ENCODE measurements at regions not wholly inside any gene's neighbourhood (a gene's known extent, or its start where the extent isn't known, plus 50 kb on each side); places are given as distances from the start of the nearest gene placed in this dataset.

- no peak for DNase-seq
- no peak for ATAC-seq
- intact Hi-C loops (cut with micrococcal nuclease) = no loop called here
These were observed 878.5 kb downstream of the PCDH18 start for GRCh38 chr4:136653640-136654406.

GRCh38 chr4:136651932-136652331, 880.4 kb downstream of the PCDH18 start:
- intact Hi-C loops (cut with micrococcal nuclease) = no loop called here
- DNase-seq (no peak), ATAC-seq (no peak)

- intact Hi-C loops (cut with micrococcal nuclease) = no loop called here
- DNase-seq (no peak), ATAC-seq (no peak)
These were observed 881.0 kb downstream of the PCDH18 start for GRCh38 chr4:136651278-136651667.

- intact Hi-C loops (cut with micrococcal nuclease) = no loop called here
- ATAC-seq (no peak), DNase-seq (no peak)
These were observed 881.6 kb downstream of the PCDH18 start for GRCh38 chr4:136650541-136651277.

- DNase-seq (no peak), ATAC-seq (no peak)
- intact Hi-C loops (cut with micrococcal nuclease) = no loop called here
These were observed 888.0 kb downstream of the PCDH18 start for GRCh38 chr4:136644279-136644678.

- ATAC-seq (no peak), DNase-seq (no peak)
- intact Hi-C loops (cut with micrococcal nuclease) = no loop called here
These were observed 888.9 kb downstream of the PCDH18 start for GRCh38 chr4:136643416-136643815.

GRCh38 chr4:136637071-136637777, 895.1 kb downstream of the PCDH18 start:
- DNase-seq (no peak), ATAC-seq (no peak)
- intact Hi-C loops (cut with micrococcal nuclease) = no loop called here

- DNase-seq (no peak), ATAC-seq (no peak)
- intact Hi-C loops (cut with micrococcal nuclease) = no loop called here
These were observed 896.1 kb downstream of the PCDH18 start for GRCh38 chr4:136636155-136636554.

GRCh38 chr4:136634121-136634520, 898.2 kb downstream of the PCDH18 start:
- intact Hi-C loops (cut with micrococcal nuclease) = no loop called here
- ATAC-seq = no peak
- no peak for DNase-seq

GRCh38 chr4:136599890-136600289, 932.4 kb downstream of the PCDH18 start:
- intact Hi-C loops (cut with micrococcal nuclease) = no loop called here
- DNase-seq = no peak
- no peak for ATAC-seq

- intact Hi-C loops (cut with micrococcal nuclease) = no loop called here
- ATAC-seq (no peak), DNase-seq (no peak)
These were observed 941.9 kb downstream of the PCDH18 start for GRCh38 chr4:136590440-136590839.

GRCh38 chr4:136583567-136583966, 948.7 kb downstream of the PCDH18 start:
- no peak for DNase-seq
- ATAC-seq = no peak
- intact Hi-C loops (cut with micrococcal nuclease) = no loop called here

GRCh38 chr4:136581119-136581518, 951.2 kb downstream of the PCDH18 start:
- ATAC-seq = no peak
- no peak for DNase-seq
- intact Hi-C loops (cut with micrococcal nuclease) = no loop called here

- DNase-seq (no peak), ATAC-seq (no peak)
- intact Hi-C loops (cut with micrococcal nuclease) = no loop called here
These were observed 957.1 kb downstream of the PCDH18 start for GRCh38 chr4:136575146-136575545.

- DNase-seq = no peak
- intact Hi-C loops (cut with micrococcal nuclease) = no loop called here
- ATAC-seq = no peak
These were observed 958.8 kb downstream of the PCDH18 start for GRCh38 chr4:136573460-136573859.

GRCh38 chr4:136571315-136571714, 961.0 kb downstream of the PCDH18 start:
- intact Hi-C loops (cut with micrococcal nuclease) = no loop called here
- no peak for DNase-seq
- no peak for ATAC-seq

- ATAC-seq (no peak), DNase-seq (no peak)
- intact Hi-C loops (cut with micrococcal nuclease) = no loop called here
These were observed 969.5 kb downstream of the PCDH18 start for GRCh38 chr4:136562834-136563233.

- ATAC-seq (no peak), DNase-seq (no peak)
- intact Hi-C loops (cut with micrococcal nuclease) = no loop called here
These were observed 973.3 kb downstream of the PCDH18 start for GRCh38 chr4:136558940-136559494.

- intact Hi-C loops (cut with micrococcal nuclease) = no loop called here
- no peak for DNase-seq
- no peak for ATAC-seq
These were observed 974.9 kb downstream of the PCDH18 start for GRCh38 chr4:136557396-136557795.

GRCh38 chr4:136554033-136554432, 978.3 kb downstream of the PCDH18 start:
- DNase-seq = no peak
- intact Hi-C loops (cut with micrococcal nuclease) = no loop called here
- ATAC-seq = no peak

All from left ventricle myocardium superior (tissue), 1 donor.